ENCODE measurements at regions not wholly inside any gene's neighbourhood (a gene's known extent, or its start where the extent isn't known, plus 50 kb on each side); places are given as distances from the start of the nearest gene placed in this dataset.

DNA sequence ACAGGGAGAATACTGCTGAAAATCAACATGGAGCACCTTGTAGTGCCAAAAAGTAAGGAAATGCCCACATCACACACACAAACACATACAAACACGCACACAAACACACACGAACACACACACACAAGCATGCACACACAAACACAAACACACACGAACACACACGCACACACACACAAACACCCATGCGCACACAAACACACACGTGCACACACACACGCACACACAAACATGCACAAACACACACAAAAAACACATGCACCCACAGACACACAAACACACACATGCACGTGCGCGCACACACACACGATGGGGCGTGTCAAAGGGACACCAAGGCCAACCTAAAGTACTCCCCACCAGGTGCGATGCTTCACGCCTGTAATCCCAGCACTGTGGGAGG, 61.7 kb upstream of the C14orf180 start:
- TF ChIP-seq, protein P1, sequence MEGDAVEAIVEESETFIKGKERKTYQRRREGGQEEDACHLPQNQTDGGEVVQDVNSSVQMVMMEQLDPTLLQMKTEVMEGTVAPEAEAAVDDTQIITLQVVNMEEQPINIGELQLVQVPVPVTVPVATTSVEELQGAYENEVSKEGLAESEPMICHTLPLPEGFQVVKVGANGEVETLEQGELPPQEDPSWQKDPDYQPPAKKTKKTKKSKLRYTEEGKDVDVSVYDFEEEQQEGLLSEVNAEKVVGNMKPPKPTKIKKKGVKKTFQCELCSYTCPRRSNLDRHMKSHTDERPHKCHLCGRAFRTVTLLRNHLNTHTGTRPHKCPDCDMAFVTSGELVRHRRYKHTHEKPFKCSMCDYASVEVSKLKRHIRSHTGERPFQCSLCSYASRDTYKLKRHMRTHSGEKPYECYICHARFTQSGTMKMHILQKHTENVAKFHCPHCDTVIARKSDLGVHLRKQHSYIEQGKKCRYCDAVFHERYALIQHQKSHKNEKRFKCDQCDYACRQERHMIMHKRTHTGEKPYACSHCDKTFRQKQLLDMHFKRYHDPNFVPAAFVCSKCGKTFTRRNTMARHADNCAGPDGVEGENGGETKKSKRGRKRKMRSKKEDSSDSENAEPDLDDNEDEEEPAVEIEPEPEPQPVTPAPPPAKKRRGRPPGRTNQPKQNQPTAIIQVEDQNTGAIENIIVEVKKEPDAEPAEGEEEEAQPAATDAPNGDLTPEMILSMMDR (conservative IDR thresholded peaks at IDR 0.05; ENCODE audit: low read depth in 2 of 2) = no peak
- TF ChIP-seq EZH2phosphoT487 (IDR thresholded peaks at IDR 0.05; ENCODE audit: unreplicated experiment) (no peak), POLR2AphosphoS5 (IDR thresholded peaks at IDR 0.05; ENCODE audit: low read depth) (no peak), EZH2 (IDR thresholded peaks at IDR 0.05; ENCODE audit: low read depth, unreplicated experiment) (no peak), NANOG (IDR thresholded peaks at IDR 0.05; ENCODE audit: borderline replicate concordance) (no peak)

Data from GM23338 (cell line).